DOHH2 (cell line): ENCODE measurements at regions not wholly inside any gene's neighbourhood (a gene's known extent, or its start where the extent isn't known, plus 50 kb on each side); places are given as distances from the start of the nearest gene placed in this dataset.

Experiments
- CTCF ChIP-seq: fragments of 200-600 bp; sonication (generic); IDR thresholded peaks from one replicate; pipeline ENCODE4 v1.5.1; 2014; ENCODE audit warnings: antibody characterized with exemption, mild to moderate bottlenecking, low read depth, low read length; ENCODE audit not compliant: poor library complexity, severe bottlenecking
- EZH2phosphoT487 ChIP-seq: fragments of 200-600 bp; sonication (generic); IDR thresholded peaks from 2 replicates; pipeline ENCODE4 v1.6.1; 2017; ENCODE audit warnings: borderline replicate concordance, mild to moderate bottlenecking, antibody characterized with exemption, low read length, moderate library complexity, mixed read lengths

- no peak for TF ChIP-seq CTCF
- no peak for TF ChIP-seq EZH2phosphoT487
These were observed 371.2 kb upstream of the B3GAT1 start for GRCh38 chr11:134783234-134783633.
